ENCODE measurements at regions not wholly inside any gene's neighbourhood (a gene's known extent, or its start where the extent isn't known, plus 50 kb on each side); places are given as distances from the start of the nearest gene placed in this dataset.

- TF ChIP-seq ZNF407 (IDR thresholded peaks at IDR 0.05; ENCODE audit: low read depth) (no peak), SRSF9 (IDR thresholded peaks at IDR 0.05; ENCODE audit: borderline replicate concordance, low read depth, low read length) (no peak), RUNX1 (IDR thresholded peaks at IDR 0.05; ENCODE audit: low read depth) (no peak), CHD4 (IDR thresholded peaks at IDR 0.05; ENCODE audit: insufficient read depth, insufficient replicate concordance, low read depth, low read length, poor library complexity, severe bottlenecking) (no peak), LEF1 (IDR thresholded peaks at IDR 0.05) (peak; percentile 77), MXI1 (IDR thresholded peaks at IDR 0.05; ENCODE audit: low read depth, low read length) (no peak), ARID1B (IDR thresholded peaks at IDR 0.05) (peak; percentile 93), E2F3 (CRISPR knock-in tag; IDR thresholded peaks at IDR 0.05) (no peak), MTA2 (IDR thresholded peaks at IDR 0.05; ENCODE audit: low read depth) (peak; percentile 84), NCOA1 (IDR thresholded peaks at IDR 0.05; ENCODE audit: low read depth) (peak; percentile 30; the same call in 1 of the 2 replicates), ZNF24 (IDR thresholded peaks at IDR 0.05) (no peak), GATA2 (CRISPR knock-in tag; IDR thresholded peaks at IDR 0.05) (no peak), MBD1 (CRISPR knock-in tag; IDR thresholded peaks at IDR 0.05) (no peak), ZNF232 (CRISPR knock-in tag; IDR thresholded peaks at IDR 0.05) (no peak), PHB (CRISPR knock-in tag; IDR thresholded peaks at IDR 0.05) (no peak), ELK3 (CRISPR knock-in tag; IDR thresholded peaks at IDR 0.05) (no peak), ZKSCAN8 (CRISPR knock-in tag; IDR thresholded peaks at IDR 0.05) (no peak), ZNF79 (CRISPR knock-in tag; IDR thresholded peaks at IDR 0.05; ENCODE audit: low read depth) (no peak), PPARD (CRISPR knock-in tag; IDR thresholded peaks at IDR 0.05) (no peak), KLF13 (tag; IDR thresholded peaks at IDR 0.05; ENCODE audit: borderline replicate concordance, low read depth) (no peak), GATAD2B (IDR thresholded peaks at IDR 0.05; ENCODE audit: borderline replicate concordance) (peak; percentile 39; the same call in 1 of the 2 replicates)
Measured at GRCh38 chr11:97996762-97997161, 1024.0 kb upstream of the CNTN5 start (continued).

All from K562 (cell line).